Esophagus mucosa (tissue), 1 donor: ENCODE measurements at regions not wholly inside any gene's neighbourhood (a gene's known extent, or its start where the extent isn't known, plus 50 kb on each side); places are given as distances from the start of the nearest gene placed in this dataset.

ENCODE experiments used
- ATAC-seq: fragments of 200-7000 bp; cut with Tn5 transposase; one replicate; pipeline ENCODE4 v1.9.1; 2020
- donor health status: DM: yes; HTN: yes; CAD: no.

DNA sequence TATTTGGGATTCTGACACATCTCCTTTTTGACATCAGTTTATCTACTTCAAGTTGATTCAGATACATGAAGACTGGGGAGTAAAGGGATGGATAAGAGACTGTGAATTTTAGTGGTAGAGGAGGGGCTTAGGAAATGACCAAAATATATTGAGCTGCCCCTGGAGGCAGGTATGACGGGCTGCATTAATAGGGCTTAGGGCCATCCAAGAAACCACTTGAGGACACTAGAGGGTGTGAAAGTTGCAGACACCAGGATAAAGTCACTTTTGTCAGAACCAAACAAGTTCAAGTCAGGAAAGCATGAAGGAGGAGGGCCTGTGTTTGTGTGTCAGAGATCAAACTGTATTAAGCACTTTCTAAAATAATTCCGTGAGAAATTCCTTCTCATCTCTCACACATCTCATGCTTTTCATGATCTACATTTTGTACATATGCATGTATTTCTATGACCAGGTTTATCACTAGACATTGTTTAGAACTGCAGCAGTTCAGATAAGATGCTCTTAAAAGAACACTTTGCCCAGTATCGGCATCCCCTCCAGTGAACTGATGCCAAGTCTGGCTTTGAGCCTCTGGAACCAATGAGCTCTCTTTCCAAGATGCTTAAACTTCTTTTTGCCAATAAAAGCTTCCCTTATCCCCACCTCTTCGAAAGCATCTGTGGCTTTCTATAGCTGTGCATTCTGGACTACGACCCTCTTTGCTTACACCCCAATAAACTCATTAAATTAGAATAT is 136.9 kb downstream of the SLC38A1 start:
- peak; percentile 36 for ATAC-seq

DNA sequence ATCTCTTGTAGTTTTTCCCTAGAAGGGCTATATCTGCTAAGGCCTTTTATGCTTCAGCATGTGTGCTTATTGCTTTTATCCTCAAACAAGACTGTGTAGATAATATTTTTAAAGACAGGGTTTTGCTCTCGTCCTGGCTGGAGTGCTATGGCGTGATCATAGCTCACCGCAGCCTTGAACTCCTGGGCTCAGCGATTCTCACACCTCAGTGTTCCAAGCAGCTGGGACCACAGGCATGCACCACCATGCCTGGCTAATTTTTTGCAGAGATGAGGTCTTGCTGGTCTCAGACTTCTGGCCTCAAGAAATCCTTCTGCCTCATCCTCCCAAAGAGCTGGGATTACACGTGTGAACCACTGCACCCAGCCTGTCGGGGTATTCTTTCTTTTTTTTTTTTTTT is 137.3 kb upstream of the SCAF11 start:
- no peak for ATAC-seq

DNA sequence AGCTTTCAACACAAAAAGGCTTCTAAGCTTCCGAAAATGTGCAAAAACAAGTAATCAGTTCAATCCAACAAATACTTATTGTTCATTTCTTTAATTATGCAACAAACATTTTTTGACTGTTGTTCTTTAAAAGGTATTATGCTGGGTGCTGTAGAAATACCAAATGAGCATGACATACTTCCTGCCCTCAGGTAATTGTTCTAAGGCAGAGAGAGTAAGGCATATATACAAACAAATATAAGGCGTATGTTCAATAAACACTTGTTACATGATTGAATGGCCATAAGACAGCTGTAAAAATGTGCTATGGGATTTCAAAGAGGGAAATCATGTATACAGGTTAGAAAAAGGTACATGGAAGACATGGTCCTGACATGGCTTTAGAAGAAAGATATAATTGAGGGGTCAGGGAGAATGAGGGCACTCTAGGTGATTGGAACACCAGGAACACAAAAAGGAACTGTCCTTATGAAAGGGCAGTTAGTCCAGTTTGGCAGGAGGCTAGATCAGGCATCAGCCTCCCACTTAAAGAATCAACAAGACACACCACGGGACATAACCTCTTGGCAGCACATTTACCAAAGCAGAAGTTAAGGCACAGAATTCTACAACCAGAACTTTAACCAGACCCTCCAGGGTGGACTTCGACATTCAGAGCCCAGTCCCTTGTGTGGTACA is 135.8 kb upstream of the SCAF11 start:
- ATAC-seq, result peak; percentile 17

DNA sequence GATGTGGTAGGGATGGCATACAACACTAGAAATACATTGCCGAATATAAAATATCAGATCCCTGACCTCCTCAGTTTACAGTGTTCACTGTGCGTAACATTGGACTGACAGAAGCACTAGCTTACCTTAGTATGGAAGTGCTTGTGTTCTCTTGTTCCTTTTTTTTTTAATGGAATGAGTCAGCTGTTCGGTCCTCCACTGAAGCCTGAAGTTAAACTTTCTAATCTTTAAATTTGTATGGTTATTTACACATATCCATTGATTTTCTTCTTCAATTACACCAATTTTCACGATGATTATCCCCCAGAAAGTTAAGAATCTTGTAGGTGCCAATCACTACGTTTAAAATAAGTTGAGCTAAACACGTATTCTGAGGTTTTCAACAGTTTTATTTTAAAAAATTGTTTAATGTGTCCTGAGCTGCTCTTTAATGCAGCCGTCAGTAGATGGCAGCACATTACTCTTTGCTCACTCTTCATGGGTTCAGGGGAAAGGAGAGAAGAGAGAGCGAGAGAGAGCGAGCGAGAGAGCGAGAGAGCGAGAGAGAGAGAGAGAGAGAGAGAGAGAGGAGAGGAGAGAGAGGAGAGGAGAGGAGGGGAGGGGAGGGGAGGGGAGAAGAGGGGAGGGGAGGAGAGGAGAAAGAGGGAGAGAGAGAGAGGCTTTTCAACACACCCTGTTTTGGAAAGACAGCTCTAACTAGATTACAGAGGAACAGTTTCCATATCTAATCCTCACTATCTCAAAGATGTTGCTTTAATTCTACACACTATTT is 134.7 kb upstream of the SCAF11 start:
- peak; percentile 90 for ATAC-seq

DNA sequence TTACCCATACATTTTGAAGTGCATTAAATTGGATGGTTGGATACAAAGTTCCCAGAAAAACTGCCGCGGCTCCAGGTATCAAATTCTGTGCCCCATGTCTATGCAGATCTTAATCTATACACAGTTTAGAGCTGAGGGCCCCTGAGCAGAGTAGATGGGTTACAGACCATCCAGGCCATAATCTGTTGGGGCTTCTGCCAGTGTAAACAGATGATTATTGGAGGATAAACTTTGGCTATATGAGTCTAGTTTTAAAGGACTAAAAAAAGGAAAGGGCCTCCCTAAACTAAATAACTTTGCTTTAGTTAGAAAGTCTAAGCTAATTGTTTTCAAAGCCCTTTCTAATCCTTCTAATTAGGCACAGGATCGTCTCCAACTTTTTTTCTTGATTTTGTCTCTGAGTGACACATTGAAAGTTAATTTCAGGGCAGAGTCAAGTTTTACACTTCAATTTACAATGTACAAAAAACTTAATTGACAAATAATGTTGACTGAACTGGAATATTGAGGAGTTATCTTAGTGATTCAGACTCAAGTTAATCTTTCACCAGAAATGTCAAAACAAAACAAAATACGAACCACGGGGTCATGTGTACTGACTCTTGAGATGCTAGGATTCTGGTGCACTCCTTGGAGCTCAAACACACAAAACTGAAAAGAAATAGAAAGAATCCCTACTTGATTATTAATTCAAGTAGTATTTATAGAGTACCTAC is 133.9 kb upstream of the SCAF11 start:
- no peak for ATAC-seq

DNA sequence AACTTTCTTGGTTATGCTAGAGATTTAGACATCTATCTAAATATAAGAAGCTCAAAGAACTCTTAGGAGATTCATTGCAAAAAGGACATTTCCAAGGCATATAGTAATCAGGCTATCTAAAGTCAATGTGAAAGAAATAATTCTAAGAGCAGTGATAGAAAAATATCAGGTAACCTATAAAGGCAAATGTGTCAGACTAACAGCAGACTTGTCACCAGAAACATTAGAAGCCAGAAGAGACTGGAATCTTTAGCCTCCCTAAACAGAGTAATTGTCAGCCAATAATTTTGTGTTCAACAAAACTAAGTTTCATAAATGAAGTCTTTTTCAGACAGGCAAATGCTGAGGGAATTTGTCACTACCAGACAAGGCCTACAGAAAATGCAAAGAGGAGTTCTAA is 122.0 kb upstream of the SCAF11 start:
- no peak for ATAC-seq

DNA sequence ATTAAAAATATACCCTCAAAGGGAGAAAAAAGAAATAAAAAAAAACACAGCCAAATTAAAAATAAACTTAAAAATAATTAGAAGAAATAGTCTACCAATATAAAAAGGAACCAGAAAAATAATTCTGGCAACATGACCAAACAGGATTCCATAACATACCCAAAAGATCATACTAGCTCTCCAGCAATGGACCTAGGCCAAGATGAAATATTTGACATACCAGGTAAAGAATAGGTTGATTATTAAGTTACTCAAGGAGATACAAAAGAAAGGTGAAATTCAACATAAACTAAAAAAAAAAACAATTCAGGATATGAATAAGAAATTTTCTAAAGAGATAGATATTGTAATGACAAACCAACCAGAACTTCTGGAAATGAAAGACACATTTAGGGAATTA is 121.3 kb upstream of the SCAF11 start:
- no peak for ATAC-seq

DNA sequence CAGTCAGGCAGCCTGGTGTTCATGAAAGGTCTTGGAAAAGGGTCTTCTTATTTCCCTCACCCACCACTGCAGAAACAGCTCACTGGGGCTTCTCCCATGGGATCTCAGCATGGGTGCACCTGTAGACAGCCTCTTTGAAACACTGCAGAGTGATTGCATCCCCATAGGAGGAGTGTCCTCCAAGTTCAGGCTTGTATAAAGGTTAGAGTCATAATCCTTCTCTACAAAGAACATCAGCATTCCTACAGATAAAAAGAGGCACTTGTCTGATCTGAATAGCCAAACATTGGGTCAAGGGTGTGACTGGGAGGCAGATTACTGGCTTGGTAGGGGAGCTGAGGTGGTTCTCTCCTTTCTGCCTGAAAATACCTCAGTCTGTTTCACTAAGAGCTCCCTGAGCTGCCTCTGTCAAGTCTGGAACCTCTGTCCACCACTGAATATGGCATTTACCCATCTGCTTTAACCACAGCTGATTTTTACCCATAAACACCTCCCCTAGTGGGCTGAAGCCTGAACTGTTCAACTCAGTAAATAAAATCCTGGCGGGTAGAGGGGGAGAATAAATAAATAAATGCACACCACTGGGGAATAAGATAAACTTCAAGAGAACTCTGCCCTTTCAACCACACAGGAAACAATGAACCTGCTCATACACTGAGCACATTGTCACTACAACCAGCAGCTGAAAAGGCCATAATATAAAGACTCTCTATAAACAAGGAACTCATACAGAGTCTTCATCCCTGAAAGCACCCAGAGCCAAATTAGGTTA is 120.7 kb upstream of the SCAF11 start:
- peak; percentile 91 for ATAC-seq

DNA sequence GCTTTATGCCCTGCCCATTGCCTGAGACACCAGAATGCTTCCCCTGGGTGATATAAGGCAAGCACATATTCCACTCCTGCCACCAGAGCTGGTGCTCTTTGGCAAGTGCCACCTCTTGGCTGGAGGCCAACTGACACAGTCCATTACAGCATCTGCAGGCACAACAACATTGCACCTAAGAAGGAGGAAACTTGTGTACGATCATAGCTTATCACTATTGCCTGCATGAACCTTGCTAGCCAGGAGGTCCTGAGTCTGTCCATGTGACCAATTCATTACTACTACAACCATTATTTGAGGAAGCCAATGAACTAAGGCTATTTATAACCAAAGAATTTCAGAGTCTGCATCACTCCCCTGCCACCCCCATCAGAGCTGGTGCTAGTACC is 119.8 kb upstream of the SCAF11 start:
- ATAC-seq, result peak; percentile 59

DNA sequence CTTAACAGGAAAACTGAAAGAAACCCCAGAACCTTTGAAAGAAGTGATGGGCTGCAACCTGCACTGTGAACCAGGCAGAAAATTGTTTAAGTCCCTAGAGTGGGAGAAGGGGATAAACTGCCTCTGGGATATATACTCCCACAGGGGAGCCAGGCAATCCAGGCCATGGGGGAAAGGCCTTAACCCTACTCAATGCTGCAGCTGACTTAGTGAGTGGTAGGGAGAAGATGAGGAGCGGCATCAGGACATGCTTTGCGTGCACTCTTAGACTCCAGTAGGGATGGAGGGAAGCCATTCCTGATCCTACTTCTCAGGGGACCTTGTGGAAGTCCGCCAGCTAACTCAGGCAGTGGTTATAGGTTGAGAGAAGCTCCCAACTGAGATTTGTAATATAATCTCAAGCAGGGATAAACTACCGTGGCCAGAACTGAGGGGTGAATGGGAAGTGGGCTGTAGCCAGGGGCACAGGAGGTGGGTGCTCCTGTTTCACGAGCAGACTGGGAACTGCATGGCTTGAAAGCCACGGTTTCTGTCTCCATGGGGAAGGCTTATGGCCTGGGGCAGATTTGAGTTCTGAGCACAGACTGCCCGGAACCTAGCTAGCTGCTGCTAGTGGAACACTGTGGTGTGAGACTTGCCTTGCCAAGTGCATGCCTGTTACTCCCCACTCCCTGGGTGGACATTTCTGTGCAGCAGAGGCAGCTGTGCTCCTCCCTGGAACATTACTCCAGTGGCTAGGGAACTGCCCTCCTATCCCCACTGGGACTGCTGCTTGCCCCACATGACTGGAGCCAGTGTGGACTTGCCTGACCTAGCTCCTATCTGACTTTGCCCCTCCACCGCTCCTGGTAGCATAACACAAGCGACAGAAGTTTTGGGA is 119.2 kb upstream of the SCAF11 start:
- ATAC-seq, result peak; percentile 47

DNA sequence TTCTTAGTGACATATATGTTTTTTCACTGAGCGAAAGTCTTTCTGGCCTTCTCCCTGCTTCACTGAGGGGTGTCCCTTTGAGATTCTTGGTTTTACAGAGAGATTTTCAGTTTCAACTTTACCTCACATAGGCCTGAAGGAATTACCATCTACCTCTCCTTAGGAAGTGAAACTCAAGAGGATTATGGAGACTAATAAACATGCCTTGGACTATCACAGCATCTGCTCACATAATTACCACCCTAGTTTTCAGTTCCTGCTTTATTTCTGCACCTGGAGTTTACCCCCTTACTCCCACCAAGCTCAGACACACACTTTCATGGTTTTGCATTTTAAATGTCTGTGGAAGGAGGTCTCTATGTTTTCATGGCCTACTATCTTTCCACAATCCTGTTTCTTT is 118.3 kb upstream of the SCAF11 start:
- ATAC-seq, result no peak

DNA sequence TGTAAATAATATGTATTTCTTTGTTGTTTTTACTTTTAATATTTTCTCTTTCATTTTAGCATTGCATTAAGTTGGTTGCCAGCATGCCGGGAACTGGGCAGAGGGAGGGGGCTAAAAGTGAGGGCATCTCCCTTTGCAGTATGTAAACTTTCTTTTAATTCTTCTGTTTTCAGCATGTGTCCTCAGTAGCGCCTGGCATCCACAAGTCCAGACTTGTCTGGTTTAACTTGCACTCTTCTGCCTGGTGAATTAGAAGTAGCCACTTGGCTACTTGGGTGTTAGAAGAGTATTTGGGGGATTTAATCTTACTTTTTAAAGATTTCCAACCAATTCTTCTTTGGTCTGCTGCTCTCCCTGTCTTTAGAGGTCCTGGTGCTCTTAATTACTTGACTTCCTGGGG is 117.2 kb upstream of the SCAF11 start:
- no peak for ATAC-seq

DNA sequence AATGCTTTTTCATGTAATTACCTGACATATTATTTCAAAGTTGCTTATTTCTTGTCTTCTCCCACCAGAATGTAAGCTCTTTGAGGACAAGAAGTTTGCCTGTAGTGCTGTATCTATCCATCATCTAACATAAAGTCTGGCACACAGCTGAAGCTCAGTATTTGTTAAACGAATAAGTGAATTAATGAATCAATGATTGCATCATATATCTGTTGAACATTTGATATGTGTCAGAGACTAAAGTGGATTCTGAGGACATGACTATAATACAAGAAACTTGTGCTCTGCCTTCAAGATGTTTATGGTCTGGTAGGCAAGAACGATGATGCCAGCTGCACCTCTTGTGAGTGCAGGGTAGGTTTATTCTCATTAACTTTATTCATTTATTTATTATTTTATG is 115.4 kb upstream of the SCAF11 start:
- no peak for ATAC-seq

DNA sequence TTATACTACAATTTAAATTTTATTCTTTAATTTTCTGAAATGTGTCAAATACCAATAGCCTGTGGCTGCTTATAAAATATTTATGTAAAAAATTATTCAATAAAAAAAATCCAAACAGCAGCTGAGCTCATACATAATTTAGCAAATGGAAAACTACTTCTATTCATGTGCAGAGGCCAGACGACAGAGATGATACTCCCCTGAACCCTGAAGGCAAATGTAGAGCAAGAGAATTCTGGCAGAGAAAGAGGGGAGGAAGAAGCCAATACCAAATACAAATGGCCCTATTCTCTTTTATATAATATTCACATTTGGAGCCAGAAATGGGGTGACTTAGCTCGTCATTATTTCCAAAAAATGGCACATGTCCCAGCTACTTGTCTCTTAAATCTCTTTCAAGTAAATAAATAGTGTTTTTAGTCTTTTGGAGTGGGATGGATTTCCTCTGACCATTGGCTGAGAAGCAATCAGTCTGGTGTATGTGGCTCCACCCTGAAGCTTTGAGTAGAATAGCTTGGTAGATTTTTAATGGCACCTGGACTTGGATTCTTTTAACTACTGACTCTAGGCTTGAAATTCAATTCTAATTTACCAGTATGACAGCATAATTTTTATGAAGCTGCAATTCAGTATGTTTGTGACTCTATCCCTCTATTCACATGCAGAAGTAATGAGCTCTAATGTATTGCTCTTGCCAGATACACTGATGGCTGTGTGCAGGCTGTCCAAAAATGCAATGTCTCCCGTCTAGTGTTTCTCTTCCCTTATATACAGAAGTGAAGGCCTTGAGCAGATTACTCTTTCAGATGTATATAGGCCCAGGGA is 113.4 kb upstream of the SCAF11 start:
- ATAC-seq, result no peak

DNA sequence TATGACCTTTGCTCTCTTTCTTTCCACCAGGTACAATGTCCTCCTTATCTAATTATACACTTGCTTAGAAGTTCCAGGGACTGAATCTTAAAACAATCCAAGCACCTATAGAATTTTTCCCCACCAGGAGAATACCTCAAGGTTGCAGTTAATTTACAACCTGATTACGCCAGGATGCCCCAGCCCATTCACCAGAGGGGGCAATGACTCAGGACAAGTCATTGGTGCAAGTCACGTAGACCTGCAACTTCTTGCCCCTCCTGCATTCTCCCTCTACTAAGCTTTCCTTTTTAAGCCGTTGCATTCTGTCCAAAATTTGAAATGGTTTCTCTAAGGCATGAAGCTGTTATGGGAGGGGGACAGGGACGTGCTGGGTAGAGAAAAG is 111.1 kb upstream of the SCAF11 start:
- ATAC-seq, result no peak

DNA sequence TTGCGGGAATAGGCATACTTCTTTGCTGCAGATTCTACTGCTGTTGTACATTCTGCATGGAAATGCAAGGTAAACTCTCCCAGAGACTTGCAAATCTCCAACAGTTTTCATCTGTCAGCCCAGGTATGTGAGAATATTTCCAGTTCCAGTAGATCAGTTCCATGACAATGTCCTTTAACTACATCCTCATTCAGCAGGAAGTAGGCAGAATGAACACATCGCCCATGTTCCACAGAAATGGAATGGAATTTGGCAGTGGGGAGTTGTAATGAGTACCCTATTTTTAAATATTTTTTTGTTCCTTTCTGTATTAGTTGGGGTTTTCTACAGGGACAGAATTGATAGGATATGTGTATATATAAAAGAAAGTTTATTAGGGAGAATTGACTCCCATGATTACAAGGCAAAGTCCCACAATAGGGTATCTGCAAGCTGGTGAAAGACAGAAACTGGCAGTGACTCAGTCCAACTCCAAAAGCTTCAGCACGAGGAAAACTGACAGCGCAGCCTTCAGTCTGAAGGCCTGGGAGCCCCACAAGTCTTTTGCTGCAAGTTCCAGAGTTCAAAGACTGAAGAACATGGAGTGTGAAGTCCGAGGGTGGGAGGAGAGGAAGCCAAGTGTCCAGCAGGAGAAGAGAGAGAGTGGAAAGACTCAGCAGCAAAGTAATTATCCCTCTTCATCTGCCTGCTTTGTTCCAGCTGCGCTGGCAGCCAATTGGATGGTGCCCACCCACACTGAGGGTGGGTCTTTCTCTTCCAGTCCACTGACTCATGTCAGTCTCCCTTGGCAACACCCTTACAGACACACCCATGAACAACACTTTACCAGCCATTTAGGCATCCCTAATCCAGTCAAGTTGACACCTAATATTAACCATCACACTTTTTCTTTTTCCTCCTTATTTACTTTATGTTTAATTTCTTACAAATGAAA is 110.4 kb upstream of the SCAF11 start:
- peak; percentile 89 for ATAC-seq

DNA sequence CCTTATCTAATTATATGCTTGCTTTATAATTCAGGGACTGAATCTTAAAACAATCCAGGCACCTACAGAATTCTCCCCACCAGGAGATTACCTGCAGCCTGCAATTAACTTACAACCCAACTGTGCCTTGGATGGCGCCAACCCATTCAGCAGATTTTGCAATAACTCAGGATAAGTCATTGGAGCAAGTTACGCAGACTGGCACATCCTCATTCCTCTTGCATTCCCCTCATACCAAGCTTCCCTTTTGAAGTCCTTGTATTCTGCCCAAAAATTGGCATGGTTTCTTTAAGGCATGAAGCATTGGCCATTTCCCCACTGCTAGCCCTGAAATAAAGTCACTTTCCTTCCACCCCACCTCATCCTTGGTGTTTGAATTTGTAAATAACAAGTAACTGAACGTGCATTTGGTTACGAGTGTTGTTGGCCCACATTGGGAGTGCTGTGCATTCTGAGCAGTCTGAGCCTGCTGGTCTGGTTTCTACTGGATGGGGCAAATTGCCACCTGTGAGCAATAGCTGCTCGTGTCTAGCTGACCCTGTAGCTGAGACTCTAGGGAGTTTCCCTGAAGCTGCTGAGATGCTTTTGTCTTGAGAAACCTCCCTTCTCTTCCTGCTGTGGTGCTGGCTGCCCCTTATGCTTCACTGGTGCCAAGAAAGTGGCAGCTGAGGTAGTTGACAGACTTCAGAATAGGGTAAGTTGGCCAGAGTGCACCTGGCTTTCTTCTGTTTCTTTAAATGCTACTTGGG is 99.2 kb upstream of the SCAF11 start:
- peak; percentile 95 for ATAC-seq

DNA sequence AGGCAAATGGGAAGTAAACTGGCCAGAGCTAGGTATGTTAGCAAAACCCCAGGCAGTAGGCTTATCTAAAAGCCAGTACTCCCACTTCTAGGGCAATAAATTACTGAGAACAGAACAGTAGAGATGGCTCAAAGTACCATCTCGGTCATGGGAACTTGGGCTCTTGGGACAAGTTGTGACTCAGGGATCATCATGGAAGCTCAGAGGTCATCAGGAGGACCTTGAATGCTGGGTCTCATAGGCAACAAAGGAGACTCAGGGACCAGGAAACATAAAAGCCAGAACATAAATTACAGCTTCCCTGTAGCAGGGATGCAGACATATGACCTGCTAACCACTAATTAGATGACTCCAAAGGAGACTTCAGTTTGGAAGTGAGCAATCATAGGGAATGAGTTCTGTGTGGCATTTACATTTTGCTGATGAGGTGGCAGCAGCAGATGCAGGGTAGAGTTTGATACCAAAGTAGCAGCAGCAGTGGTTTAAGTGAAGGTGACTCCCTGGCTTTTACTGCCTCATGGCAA is 97.6 kb upstream of the SCAF11 start:
- no peak for ATAC-seq
